Stimulated activated CD4-positive, alpha-beta T cell treated with anti-CD3 and anti-CD28 coated beads, Interleukin-12 subunit alpha, Interleukin-12 subunit beta, amount 100 ng/mL, for 4 hours (primary cell): ENCODE measurements at regions not wholly inside any gene's neighbourhood (a gene's known extent, or its start where the extent isn't known, plus 50 kb on each side); places are given as distances from the start of the nearest gene placed in this dataset.
"Not testable (repeated sequence)": the region's sequence is repeated elsewhere in the genome, so short reads cannot be mapped to it uniquely, and the experiment has no call there.

Experiments
- DNase-seq: peaks from one replicate; pipeline ENCODE4 v3.0.0-alpha.2; 2020

- no peak for DNase-seq
Observed at GRCh38 chr16:16960785-16961184, 510.0 kb downstream of the XYLT1 start.

- DNase-seq = no peak
Observed at GRCh38 chr16:16966439-16966838, 504.3 kb downstream of the XYLT1 start.

- DNase-seq = no peak
Observed at GRCh38 chr16:16971042-16971441, 499.7 kb downstream of the XYLT1 start.

GRCh38 chr16:16972831-16973230 is 497.9 kb downstream of the XYLT1 start:
- no peak for DNase-seq

GRCh38 chr16:16973707-16974591 is 496.8 kb downstream of the XYLT1 start:
- no peak for DNase-seq

- no peak for DNase-seq
Observed at GRCh38 chr16:16982614-16983013, 488.1 kb downstream of the XYLT1 start.

GRCh38 chr16:16983582-16983981 is 487.2 kb downstream of the XYLT1 start:
- no peak for DNase-seq

GRCh38 chr16:16984091-16984490 is 486.7 kb downstream of the XYLT1 start:
- not testable (repeated sequence) for DNase-seq

GRCh38 chr16:16985707-16986106 is 485.1 kb downstream of the XYLT1 start:
- DNase-seq = no peak

- DNase-seq = no peak
Observed at GRCh38 chr16:16988963-16989362, 481.8 kb downstream of the XYLT1 start.

GRCh38 chr16:16989368-16989767 is 481.4 kb downstream of the XYLT1 start:
- DNase-seq = no peak

GRCh38 chr16:16991711-16992110 is 479.0 kb downstream of the XYLT1 start:
- DNase-seq = no peak

- DNase-seq = peak; percentile 2
Observed at GRCh38 chr16:16992975-16993765, 477.6 kb downstream of the XYLT1 start.

- DNase-seq = no peak
Observed at GRCh38 chr16:16994831-16995230, 475.9 kb downstream of the XYLT1 start.

GRCh38 chr16:16996827-16997226 is 473.9 kb downstream of the XYLT1 start:
- DNase-seq = no peak

GRCh38 chr16:16997349-16997748 is 473.4 kb downstream of the XYLT1 start:
- no peak for DNase-seq

- no peak for DNase-seq
Observed at GRCh38 chr16:17001471-17001870, 469.3 kb downstream of the XYLT1 start.

- DNase-seq = no peak
Observed at GRCh38 chr16:17002565-17002964, 468.2 kb downstream of the XYLT1 start.

- DNase-seq = not testable (repeated sequence)
Observed at GRCh38 chr16:17005963-17006362, 464.8 kb downstream of the XYLT1 start.

- DNase-seq = no peak
Observed at GRCh38 chr16:17011712-17012111, 459.0 kb downstream of the XYLT1 start.

GRCh38 chr16:17013038-17013437 is 457.7 kb downstream of the XYLT1 start:
- no peak for DNase-seq

- no peak for DNase-seq
Observed at GRCh38 chr16:17014484-17015121, 456.2 kb downstream of the XYLT1 start.

- DNase-seq = no peak
Observed at GRCh38 chr16:17015702-17016101, 455.1 kb downstream of the XYLT1 start.

GRCh38 chr16:17017442-17017841 is 453.3 kb downstream of the XYLT1 start:
- DNase-seq = no peak
